GM23338 (cell line): ENCODE measurements at regions not wholly inside any gene's neighbourhood (a gene's known extent, or its start where the extent isn't known, plus 50 kb on each side); places are given as distances from the start of the nearest gene placed in this dataset.

Source experiments
- ATAC-seq: fragments of 200-7000 bp; cut with Tn5 transposase; 3 replicates; pipeline ENCODE4 v1.9.1; 2020
- DNase-seq: peaks from one replicate; pipeline ENCODE4 v3.0.0-alpha.2; 2015; ENCODE audit warnings: low spot score
- H2AFZ ChIP-seq: fragments of 200-600 bp; sonication (generic); 2 replicates; pipeline ENCODE4 v1.8.0; 2016; ENCODE audit warnings: antibody characterized with exemption, mild to moderate bottlenecking, moderate library complexity
- H3F3A ChIP-seq: fragments of 200-600 bp; sonication (generic); replicated peaks from 2 replicates; pipeline ENCODE4 v1.8.0; 2017; ENCODE audit warnings: antibody characterized with exemption, mixed run types, low read depth
- H3K27ac ChIP-seq: fragments of 200-600 bp; sonication (generic); 2 replicates; pipeline ENCODE4 v1.6.1; 2016; ENCODE audit warnings: low read depth
- H3K27me3 ChIP-seq: fragments of 200-600 bp; sonication (generic); 2 replicates; pipeline ENCODE4 v1.8.0; 2016; ENCODE audit warnings: mild to moderate bottlenecking, mixed run types, moderate library complexity; ENCODE audit not compliant: insufficient read depth
- H3K36me3 ChIP-seq: fragments of 200-600 bp; sonication (generic); 2 replicates; pipeline ENCODE4 v1.8.0; 2016; ENCODE audit warnings: mild to moderate bottlenecking; ENCODE audit not compliant: insufficient read depth
- H3K4me1 ChIP-seq: fragments of 200-600 bp; sonication (generic); 2 replicates; pipeline ENCODE4 v1.8.0; 2016; ENCODE audit warnings: mild to moderate bottlenecking, moderate library complexity; ENCODE audit not compliant: insufficient read depth
- H3K4me2 ChIP-seq: fragments of 200-600 bp; sonication (generic); 2 replicates; pipeline ENCODE4 v1.7.1; 2017; ENCODE audit warnings: mixed run types
- H3K4me3 ChIP-seq: fragments of 200-600 bp; sonication (generic); 2 replicates; pipeline ENCODE4 v1.6.1; 2016; ENCODE audit warnings: mixed run types
- H3K79me2 ChIP-seq: fragments of 200-600 bp; sonication (generic); replicated peaks from 2 replicates; pipeline ENCODE4 v1.8.0; 2017; ENCODE audit warnings: mild to moderate bottlenecking; ENCODE audit not compliant: insufficient read depth
- H3K9me2 ChIP-seq: fragments of 200-600 bp; sonication (generic); 2 replicates; pipeline ENCODE4 v1.8.0; 2017; ENCODE audit not compliant: insufficient read depth
- H4K20me1 ChIP-seq: fragments of 200-600 bp; sonication (generic); replicated peaks from 2 replicates; pipeline ENCODE4 v1.8.0; 2017; ENCODE audit warnings: mild to moderate bottlenecking; ENCODE audit not compliant: insufficient read depth
- H3K27ac Mint-ChIP-seq: 2 replicates; pipeline ENCODE4 v1.8.0; 2020; ENCODE audit warnings: inconsistent platforms, mild to moderate bottlenecking, moderate library complexity, mixed read lengths
- H3K27me3 Mint-ChIP-seq: 3 replicates; pipeline ENCODE4 v1.8.0; 2022; ENCODE audit warnings: low read depth, mild to moderate bottlenecking, moderate library complexity, mixed read lengths, inconsistent platforms; ENCODE audit not compliant: insufficient read depth, poor library complexity
- H3K36me3 Mint-ChIP-seq: 3 replicates; pipeline ENCODE4 v1.8.0; 2021; ENCODE audit warnings: low read depth, mild to moderate bottlenecking, inconsistent platforms, moderate library complexity, mixed read lengths
- H3K4me1 Mint-ChIP-seq: 3 replicates; pipeline ENCODE4 v1.8.0; 2020; ENCODE audit warnings: mild to moderate bottlenecking, inconsistent platforms, mixed read lengths
- H3K4me3 Mint-ChIP-seq: 3 replicates; pipeline ENCODE4 v1.8.0; 2021; ENCODE audit warnings: moderate library complexity, mild to moderate bottlenecking, inconsistent platforms, mixed read lengths
- H3K9me3 Mint-ChIP-seq: 3 replicates; pipeline ENCODE4 v1.8.0; 2020; ENCODE audit warnings: moderate library complexity, mild to moderate bottlenecking, inconsistent platforms, mixed read lengths
- CREB1 ChIP-seq: fragments of 250-450 bp; sonication (Bioruptor Pico); IDR thresholded peaks from 2 replicates; pipeline ENCODE4 v1.5.0; 2020; ENCODE audit warnings: low read depth, mild to moderate bottlenecking, moderate library complexity
- CTCF ChIP-seq, 2 experiments: fragments of 200-600 bp in 1 of 2; sonication (generic) in 1 of 2; conservative IDR thresholded peaks; 2 replicates each; pipeline versions ENCODE4 v1.5.1 to v1.6.1; 2016 to 2017; ENCODE audit warnings: antibody characterized with exemption in 2 of 2, low read depth in 2 of 2, mild to moderate bottlenecking in 2 of 2, moderate library complexity in 1 of 2
- ETS1 ChIP-seq: IDR thresholded peaks from 2 replicates; pipeline ENCODE4 v1.6.1; 2016; ENCODE audit warnings: antibody characterized with exemption
- EZH2 ChIP-seq: fragments of 200-600 bp; sonication (generic); IDR thresholded peaks from one replicate; pipeline ENCODE4 v1.8.0; 2017; ENCODE audit warnings: antibody characterized with exemption, mild to moderate bottlenecking, low read depth; ENCODE audit not compliant: unreplicated experiment
- EZH2phosphoT487 ChIP-seq: fragments of 200-600 bp; sonication (generic); IDR thresholded peaks from one replicate; pipeline ENCODE4 v1.8.1; 2018; ENCODE audit warnings: antibody characterized with exemption; ENCODE audit not compliant: unreplicated experiment
- JUNB ChIP-seq: IDR thresholded peaks from one replicate; pipeline ENCODE4 v1.6.1; 2016; ENCODE audit warnings: antibody characterized with exemption; ENCODE audit not compliant: unreplicated experiment
- NANOG ChIP-seq: IDR thresholded peaks from 2 replicates; pipeline ENCODE4 v1.6.1; 2016; ENCODE audit warnings: antibody characterized with exemption, borderline replicate concordance
- POLR2AphosphoS5 ChIP-seq: IDR thresholded peaks from 2 replicates; pipeline ENCODE4 v1.6.1; 2016; ENCODE audit warnings: antibody characterized with exemption, low read depth
- REST ChIP-seq: IDR thresholded peaks from one replicate; pipeline ENCODE4 v1.6.1; 2018; ENCODE audit warnings: antibody characterized with exemption; ENCODE audit not compliant: unreplicated experiment
- STAT1 ChIP-seq: IDR thresholded peaks from one replicate; pipeline ENCODE4 v1.6.1; 2016; ENCODE audit warnings: antibody characterized with exemption; ENCODE audit not compliant: unreplicated experiment
- ZNF114 ChIP-seq: fragments of 250-450 bp; sonication (Bioruptor Pico); IDR thresholded peaks from 2 replicates; pipeline ENCODE4 v1.5.0; 2020; ENCODE audit warnings: mild to moderate bottlenecking, moderate library complexity
- ZNF331 ChIP-seq: fragments of 250-450 bp; sonication (Bioruptor Pico); IDR thresholded peaks from 2 replicates; pipeline ENCODE4 v1.5.0; 2020; ENCODE audit warnings: low read depth, mild to moderate bottlenecking, moderate library complexity
- ZNF462 ChIP-seq: fragments of 250-450 bp; sonication (Bioruptor Pico); IDR thresholded peaks from 2 replicates; pipeline ENCODE4 v1.5.0; 2020; ENCODE audit warnings: mild to moderate bottlenecking, moderate library complexity

- H3K4me3 ChIP-seq = no peak overlapping the region
- H3K4me1 Mint-ChIP-seq = no peaks in the 10 kb centered on the region
- no peaks in the 10 kb centered on the region for H3F3A ChIP-seq
- H4K20me1 ChIP-seq = no peaks in the 10 kb centered on the region
- ATAC-seq (no peak), DNase-seq (no peak)
- H3K27ac ChIP-seq = no peak overlapping the region
- 0 out of 2 replicates have a peak, but pooled peaks cover 5% of the 10 kb centered on the region for H3K36me3 ChIP-seq
- H3K27me3 Mint-ChIP-seq = no peaks in the 10 kb centered on the region
- no peaks in the 10 kb centered on the region for H3K27me3 ChIP-seq
- peaks cover 11% of the 10 kb centered on the region; the same call in 2 of the 3 replicates for H3K36me3 Mint-ChIP-seq
- H3K27ac Mint-ChIP-seq = no peak overlapping the region
- H2AFZ ChIP-seq = peak overlapping the region; percentile 80
- H3K79me2 ChIP-seq = no peaks in the 10 kb centered on the region
- no peak overlapping the region for H3K4me3 Mint-ChIP-seq
- TF ChIP-seq POLR2AphosphoS5 = no peak
- no peak for TF ChIP-seq NANOG
- TF ChIP-seq ZNF462 (CRISPR knock-in tag) = no peak
- TF ChIP-seq CTCF (conservative IDR thresholded peaks at IDR 0.05; ENCODE audit: low read depth in 2 of 2) = no peak
- TF ChIP-seq REST = no peak
- TF ChIP-seq EZH2phosphoT487 = no peak
- no peak for TF ChIP-seq ZNF114
- no peak for TF ChIP-seq ZNF331
- no peak for TF ChIP-seq ETS1
- TF ChIP-seq STAT1 = no peak
- no peak for TF ChIP-seq JUNB
- TF ChIP-seq EZH2 = no peak
- TF ChIP-seq CREB1 (CRISPR knock-in tag) = no peak
- no peaks in the 10 kb centered on the region for H3K4me1 ChIP-seq
- H3K4me2 ChIP-seq = no peak overlapping the region
- H3K9me2 ChIP-seq = peaks cover 4% of the 10 kb centered on the region; the same call in 1 of the 2 replicates
- H3K9me3 Mint-ChIP-seq = peaks cover 9% of the 10 kb centered on the region
Observed at GRCh38 chr5:165305596-165305995, 1800.2 kb downstream of the MAT2B start.
